ENCODE measurements at regions not wholly inside any gene's neighbourhood (a gene's known extent, or its start where the extent isn't known, plus 50 kb on each side); places are given as distances from the start of the nearest gene placed in this dataset.

GRCh38 chr12:25788707-25789442 lies 169.6 kb upstream of the RASSF8 start:
- no peak for TF ChIP-seq CTCF (conservative IDR thresholded peaks at IDR 0.05)
- TF ChIP-seq ZFX (IDR thresholded peaks at IDR 0.05) = no peak
- no peak overlapping the region for H3K27ac ChIP-seq

GRCh38 chr12:25789541-25789944 lies 168.9 kb upstream of the RASSF8 start:
- TF ChIP-seq CTCF (conservative IDR thresholded peaks at IDR 0.05) (no peak), ZFX (IDR thresholded peaks at IDR 0.05) (no peak)
- no peak overlapping the region for H3K27ac ChIP-seq

GRCh38 chr12:25792031-25792430 lies 166.5 kb upstream of the RASSF8 start:
- no peak overlapping the region for H3K27ac ChIP-seq
- TF ChIP-seq CTCF (conservative IDR thresholded peaks at IDR 0.05) (no peak), ZFX (IDR thresholded peaks at IDR 0.05) (no peak)

- TF ChIP-seq ZFX (IDR thresholded peaks at IDR 0.05) (no peak), CTCF (conservative IDR thresholded peaks at IDR 0.05) (no peak)
- H3K27ac ChIP-seq = no peak overlapping the region
Observed at GRCh38 chr12:25793196-25793595, 165.3 kb upstream of the RASSF8 start.

GRCh38 chr12:25794571-25794970 lies 163.9 kb upstream of the RASSF8 start:
- no peak overlapping the region for H3K27ac ChIP-seq
- no peak for TF ChIP-seq ZFX (IDR thresholded peaks at IDR 0.05)
- TF ChIP-seq CTCF (conservative IDR thresholded peaks at IDR 0.05) = no peak

- no peak overlapping the region for H3K27ac ChIP-seq
- TF ChIP-seq CTCF (conservative IDR thresholded peaks at IDR 0.05) (no peak), ZFX (IDR thresholded peaks at IDR 0.05) (no peak)
Observed at GRCh38 chr12:25796523-25797000, 161.9 kb upstream of the RASSF8 start.

- TF ChIP-seq CTCF (conservative IDR thresholded peaks at IDR 0.05) (no peak), ZFX (IDR thresholded peaks at IDR 0.05) (no peak)
- H3K27ac ChIP-seq = no peak overlapping the region
Observed at GRCh38 chr12:25797386-25797785, 161.1 kb upstream of the RASSF8 start.

Measured in C4-2B (cell line).